GM19043 (cell line): ENCODE measurements at regions not wholly inside any gene's neighbourhood (a gene's known extent, or its start where the extent isn't known, plus 50 kb on each side); places are given as distances from the start of the nearest gene placed in this dataset.
"Not testable (repeated sequence)": the region's sequence is repeated elsewhere in the genome, so short reads cannot be mapped to it uniquely, and the experiment has no call there.

Source experiments
- ATAC-seq: cut with Tn5 transposase; IDR thresholded peaks from one replicate; pipeline ENCODE4 v1.9.1; 2021; ENCODE audit warnings: low read depth; ENCODE audit not compliant: unreplicated experiment

GRCh38 chr3:30477149-30477921 lies 129.1 kb upstream of the TGFBR2 start:
- no peak for ATAC-seq

GRCh38 chr3:30479737-30480136 lies 126.7 kb upstream of the TGFBR2 start:
- ATAC-seq = not testable (repeated sequence)

- ATAC-seq = not testable (repeated sequence)
Measured at GRCh38 chr3:30480156-30480555, 126.2 kb upstream of the TGFBR2 start.

DNA sequence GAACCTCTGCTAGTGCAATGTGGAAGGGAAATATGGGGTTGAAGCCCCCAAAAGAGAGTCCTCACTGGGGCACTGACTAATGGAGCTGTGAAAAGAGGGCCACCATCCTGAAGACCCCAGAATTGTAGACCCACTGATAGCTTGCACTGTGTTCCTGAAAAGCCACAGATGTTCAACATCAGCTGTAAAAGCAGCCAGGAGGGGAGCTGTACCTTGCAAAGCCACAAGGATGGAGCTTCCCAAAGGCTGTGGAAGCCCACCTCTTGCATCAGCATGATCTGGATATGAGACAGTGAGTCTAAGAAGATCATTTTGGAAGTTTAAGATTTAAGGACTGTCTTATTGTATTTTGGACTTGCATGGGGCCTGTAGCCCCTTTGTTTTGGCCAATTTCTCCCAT lies 125.8 kb upstream of the TGFBR2 start:
- no peak for ATAC-seq

DNA sequence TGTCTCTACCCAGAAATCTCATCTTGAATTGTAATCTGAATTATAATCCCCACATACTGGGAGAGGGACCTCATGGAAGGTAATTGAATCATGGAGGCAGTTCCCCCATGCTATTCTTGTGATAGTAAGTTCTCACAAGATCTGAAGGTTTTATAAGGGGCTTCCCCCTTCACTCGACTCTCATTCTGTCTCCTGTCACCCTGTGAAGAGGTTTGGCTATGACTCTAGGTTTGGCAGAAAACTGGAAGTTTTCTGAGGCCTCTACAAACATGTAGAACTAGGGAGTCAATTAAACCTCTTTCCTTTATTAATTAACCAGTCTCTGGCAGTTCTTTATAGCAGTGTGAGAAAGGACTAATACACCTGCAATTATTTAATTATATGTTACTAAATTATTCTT lies 125.2 kb upstream of the TGFBR2 start:
- ATAC-seq = no peak

DNA sequence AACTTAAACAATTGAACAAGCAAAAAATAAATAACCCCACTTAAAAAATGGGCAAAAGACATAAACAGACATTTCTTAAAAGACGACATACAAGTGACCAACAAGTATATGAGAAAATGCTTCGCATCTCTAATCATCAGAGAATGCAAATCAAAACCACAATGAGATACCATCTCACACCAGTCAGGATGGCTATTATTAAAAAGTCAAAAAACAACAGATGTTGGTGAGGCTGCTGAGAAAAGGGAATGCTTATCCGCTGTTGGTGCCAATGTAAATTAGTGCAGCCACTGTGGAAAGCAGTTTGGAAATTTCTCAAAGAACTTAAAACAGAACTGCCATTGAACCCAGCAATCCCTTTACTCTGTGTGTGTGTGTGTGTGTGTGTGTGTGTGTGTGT lies 122.2 kb upstream of the TGFBR2 start:
- not testable (repeated sequence) for ATAC-seq

DNA sequence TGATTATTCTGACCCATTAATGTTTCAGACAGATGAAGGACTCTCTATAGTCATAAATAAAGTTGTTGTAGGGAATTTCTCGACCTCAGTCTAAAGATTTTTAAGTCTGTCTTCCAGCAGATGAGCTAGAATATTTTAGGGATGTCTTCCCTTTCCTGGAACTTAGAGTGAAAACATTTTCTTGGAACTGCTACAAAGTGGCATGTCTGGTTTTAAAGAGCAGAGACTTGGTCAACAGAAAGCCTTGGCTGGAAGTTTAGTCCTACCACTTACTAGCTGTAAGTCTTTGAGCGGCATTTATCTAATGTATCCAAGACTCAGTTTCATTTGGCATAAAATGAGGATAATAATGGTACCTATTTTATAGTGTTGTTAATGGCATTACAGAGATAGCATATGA lies 120.0 kb upstream of the TGFBR2 start:
- no peak for ATAC-seq

DNA sequence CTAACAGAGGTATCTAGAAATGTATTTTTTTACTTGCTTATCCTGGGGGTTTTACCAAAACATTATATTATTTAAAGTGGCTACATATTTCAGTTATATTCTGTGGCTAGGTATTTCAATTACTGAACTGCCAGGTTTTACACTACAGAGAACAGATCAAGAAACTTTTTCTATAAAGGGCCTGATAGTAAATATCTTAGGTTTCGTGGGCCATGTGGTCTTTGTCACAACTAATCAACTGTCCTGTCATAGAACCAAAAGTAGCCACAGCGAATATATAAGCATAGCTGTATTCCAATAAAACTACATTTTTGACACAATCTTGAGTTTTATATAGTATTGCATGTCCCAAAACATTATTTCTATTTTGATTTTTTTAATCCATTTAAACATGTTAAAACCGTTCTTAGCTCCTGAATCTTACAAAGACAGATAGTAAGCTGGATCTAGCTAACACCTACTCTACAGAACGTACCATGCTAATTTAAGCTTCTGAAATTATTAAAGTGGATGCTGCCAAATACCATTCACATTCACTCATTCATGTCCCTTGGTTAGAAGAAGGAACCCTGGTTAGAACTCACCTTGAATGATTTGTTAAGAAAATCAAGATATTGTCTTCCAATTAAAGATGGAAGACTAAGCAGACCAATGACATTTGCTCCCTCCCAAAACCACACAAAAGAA lies 118.2 kb upstream of the TGFBR2 start:
- ATAC-seq = no peak

DNA sequence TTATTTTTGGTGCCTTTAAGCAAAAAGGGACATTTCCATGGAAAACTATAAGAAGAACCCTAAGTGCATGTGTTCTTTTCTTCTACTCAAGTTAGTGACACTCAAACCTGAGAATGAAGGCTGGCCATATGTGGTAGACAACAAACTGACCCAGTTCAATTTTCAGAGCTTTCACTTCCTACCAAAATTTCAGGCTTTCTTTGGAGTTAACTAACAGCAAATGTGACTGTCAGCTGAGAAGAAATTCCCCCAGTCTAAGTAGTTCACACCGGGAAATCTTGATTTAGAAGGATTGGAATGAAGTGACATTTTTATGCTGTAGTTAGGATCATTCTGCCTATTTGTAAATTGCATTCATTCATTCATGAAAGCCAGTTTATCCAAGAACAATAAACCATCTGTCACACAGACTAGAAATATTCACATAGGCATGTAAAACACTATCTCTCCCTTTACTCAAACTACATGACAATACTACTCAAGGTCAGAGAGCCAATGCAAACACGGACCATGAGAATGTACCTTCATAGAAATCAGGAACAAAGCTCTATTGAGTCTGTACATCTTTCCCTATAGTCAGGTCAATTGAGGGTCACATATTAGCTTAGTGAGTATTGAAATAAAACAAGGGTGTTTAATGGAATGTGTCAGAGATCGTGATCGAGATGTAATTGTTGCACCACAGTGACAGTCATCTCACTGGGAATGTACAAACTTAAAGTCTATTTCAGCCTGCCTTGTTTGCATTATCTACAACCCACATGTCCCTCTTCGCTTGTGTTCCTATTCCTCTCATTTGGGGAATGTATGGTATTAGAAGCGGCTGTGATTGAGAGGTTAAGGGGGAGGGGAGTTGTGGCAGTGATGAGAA lies 113.8 kb upstream of the TGFBR2 start:
- ATAC-seq = no peak

DNA sequence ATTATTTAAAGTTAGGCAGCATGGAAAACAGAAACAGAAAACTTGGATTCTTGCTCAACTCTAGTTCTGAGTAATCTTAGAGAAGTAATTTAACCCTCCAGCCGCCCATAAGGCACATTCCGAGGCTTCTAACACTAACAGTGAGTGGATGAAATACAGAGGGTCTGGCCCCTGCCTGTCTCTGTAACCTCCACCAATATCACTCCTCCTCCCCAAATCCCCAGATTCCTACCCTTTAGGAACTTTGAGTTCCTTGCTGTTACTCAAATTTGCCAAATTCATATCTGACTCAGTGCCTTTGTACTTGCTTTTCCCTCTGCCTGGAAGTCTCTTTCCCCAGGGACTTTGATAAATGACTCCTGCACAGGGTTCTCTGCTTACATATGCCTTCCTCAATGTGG lies 112.5 kb upstream of the TGFBR2 start:
- no peak for ATAC-seq

GRCh38 chr3:30495172-30496065 lies 111.0 kb upstream of the TGFBR2 start:
- ATAC-seq = no peak

DNA sequence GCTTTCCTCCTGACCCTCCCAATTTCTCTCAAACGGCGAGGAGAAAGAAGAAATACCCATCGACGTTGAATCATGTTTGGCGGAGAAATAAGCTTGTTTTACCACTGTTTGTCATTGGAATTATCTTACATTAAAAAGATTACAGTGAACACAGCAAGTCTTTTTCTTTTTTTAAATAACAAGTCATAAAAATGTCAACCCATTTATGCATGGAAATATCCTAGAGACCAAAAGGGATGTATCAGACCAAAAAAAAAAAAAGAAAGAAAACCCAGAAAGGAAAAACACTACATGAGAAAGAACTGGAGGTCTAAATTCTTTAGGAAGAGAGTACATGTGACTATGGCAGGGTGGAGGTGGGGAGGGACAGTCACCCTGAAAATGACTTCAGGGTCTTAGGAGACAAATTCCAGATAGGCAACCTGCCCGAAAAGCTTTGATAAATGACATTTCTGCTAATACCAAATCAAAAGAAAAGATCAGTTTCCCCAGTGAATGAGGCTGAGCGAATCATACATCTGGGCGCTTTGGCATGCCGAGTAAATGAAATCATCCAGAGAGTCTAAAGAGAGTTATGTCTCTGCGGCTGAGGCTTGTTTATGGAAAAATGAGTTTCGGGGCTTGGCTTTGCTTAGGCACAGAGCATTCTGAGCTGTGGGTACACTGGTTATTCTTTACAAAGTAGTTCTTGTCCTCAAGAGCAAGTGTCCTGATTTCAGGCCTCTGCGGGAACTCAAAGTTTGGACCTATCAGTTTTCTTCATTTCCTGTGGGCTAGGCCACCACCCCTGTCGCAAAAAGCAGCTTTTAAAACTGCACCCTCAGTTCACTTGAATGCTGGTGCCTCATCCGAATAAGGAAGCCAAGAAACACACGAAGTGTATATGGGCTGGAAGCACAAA lies 110.1 kb upstream of the TGFBR2 start:
- no peak for ATAC-seq

GRCh38 chr3:30498587-30498967 lies 107.8 kb upstream of the TGFBR2 start:
- ATAC-seq = no peak

- peak; percentile 92 for ATAC-seq
Measured at GRCh38 chr3:30500666-30501399, 105.6 kb upstream of the TGFBR2 start.

GRCh38 chr3:30501526-30501925 lies 104.9 kb upstream of the TGFBR2 start:
- ATAC-seq = no peak

- no peak for ATAC-seq
Measured at GRCh38 chr3:30502051-30502741, 104.2 kb upstream of the TGFBR2 start.

DNA sequence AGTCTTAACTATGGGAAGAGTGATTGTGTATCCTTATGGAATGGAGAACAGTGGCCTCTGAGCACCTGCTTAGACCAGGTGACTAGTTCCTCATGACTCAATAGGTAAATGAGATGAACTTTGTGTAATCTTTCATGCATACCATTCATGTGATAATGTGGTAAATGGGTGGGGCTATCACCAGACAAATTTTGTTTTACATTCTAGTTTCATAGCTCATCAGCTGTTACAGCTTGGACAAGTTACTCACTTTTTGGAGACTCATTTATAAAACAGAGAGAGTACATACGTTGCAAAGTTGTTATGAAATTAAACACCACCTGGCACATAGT lies 103.7 kb upstream of the TGFBR2 start:
- ATAC-seq = peak; percentile 45

DNA sequence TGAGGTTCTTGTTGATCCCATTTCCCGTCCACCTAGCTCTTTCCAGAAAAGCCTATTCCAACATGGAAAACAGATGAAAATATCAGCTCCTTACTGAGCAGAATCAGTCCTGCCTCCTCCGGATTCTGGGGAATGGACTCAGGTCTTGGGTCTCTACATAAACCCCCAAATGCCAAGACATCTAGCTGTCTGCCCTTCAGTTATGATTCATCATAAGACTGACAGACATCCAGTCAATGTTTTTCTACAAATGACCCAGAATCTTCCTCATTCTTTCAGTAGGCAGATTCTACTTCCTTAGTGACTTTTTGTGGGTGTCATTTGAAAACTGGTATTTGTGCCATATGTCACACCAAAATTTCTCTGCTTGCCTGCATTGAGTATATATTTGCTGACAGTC lies 103.0 kb upstream of the TGFBR2 start:
- ATAC-seq = no peak
